Right hindlimb (tissue), 1 donor: ENCODE measurements at regions not wholly inside any gene's neighbourhood (a gene's known extent, or its start where the extent isn't known, plus 50 kb on each side); places are given as distances from the start of the nearest gene placed in this dataset.

Source experiments
- DNase-seq: peaks from one replicate; pipeline ENCODE4 v3.0.0-alpha.2; 2018

DNA sequence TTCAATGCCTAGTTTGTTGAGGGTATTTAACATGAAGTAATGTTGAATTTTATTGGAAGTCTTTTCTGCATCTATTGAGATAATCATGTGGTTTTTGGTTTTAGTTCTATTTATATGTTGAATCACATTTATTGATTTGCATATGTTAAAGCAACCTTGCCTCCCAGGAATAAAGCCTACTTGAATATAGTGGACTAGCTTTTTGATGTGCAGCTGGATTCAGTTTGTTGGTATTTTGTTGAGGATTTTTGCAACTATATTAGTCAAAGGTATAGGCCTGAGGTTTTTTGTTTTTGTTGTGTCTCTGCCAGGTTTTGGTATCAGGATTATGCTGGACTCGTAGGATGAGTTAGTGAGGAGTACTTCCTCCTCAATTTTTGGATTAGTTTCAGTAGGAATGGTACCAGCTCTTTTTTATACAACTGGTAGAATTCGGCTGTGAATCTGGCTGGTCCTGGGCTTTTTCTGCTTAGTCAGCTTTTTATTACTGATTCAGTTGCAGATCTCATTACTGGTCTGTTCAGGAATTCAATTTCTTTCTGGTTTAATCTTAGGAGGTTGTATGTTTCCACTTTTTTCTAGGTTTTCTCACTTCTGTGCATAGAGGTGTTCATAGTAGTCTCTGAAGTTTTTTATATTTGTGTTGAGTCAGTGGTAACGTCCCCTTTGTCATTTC lies 209.8 kb upstream of the RBMS3 start:
- no peak for DNase-seq

DNA sequence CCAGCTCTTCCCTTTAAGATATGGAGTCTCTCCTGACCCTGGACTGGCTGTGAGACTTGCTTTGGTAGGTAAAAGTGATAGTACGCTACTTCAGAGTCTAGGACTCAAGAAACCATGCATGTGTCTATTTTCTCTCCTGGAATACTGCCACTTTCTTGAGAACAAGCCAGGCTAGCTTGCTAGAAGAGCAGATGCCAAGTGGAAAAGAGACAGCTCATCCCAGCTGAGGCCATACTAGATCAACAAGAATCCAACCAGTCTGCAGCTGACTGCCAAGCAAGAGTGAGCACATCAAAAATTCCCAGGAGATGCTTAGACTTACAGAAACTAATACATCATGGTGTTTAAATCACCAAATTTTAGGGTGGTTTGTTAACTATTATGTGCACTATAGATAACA lies 208.3 kb upstream of the RBMS3 start:
- no peak for DNase-seq

DNA sequence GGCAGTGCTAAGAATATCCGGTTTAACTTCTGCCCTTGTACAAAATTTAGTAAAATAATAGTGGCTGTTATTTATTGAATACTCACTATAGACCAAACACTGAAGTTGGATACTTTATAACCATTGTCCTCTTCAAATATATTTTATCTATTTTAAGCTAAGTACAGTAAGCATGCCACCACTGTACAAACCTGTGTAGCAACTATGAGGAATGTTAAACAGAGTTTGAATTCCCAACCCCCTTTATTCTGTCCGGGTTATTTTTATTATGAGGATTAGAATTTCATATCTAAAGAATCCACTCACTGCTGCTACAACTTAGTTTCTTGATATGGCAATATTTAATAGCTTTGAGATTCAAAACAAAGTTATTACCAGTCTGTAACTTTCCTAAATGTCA lies 203.5 kb upstream of the RBMS3 start:
- no peak for DNase-seq

DNA sequence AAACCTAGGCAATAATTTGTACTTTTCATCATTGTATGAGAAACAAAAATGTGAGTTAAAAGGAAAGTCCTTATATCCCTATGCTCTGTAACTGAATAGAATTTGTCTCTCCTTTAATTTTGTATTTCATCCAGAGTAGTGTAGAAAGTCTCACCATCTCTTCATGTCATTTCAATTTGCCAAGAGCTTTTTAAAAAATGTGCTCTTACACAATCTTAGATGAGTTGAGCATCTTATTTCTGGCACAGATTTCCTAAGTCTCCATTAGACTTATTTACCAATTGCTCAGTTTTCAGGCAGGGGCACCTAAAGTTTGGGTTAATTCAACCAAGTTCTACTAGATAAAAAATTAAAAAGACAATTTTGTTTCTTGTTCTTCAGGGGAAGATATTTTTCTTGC lies 201.5 kb upstream of the RBMS3 start:
- DNase-seq = no peak

DNA sequence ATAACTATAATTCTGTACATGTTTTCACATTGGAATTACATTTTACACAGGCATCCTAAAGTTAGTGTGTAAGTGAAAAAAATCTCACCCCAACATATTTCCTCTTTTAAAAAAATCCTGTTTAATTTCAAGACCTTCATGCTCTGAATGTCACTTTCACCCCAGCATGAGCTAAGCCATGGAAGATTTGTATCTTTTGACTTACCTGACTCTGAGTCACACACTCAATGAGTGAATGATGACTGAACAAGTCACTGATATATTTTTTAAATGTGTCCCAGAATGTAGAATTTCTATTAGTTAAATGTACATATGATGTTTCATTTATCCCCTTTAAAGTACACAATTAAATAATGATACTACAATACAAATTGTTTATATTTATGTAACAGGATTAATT lies 199.9 kb upstream of the RBMS3 start:
- no peak for DNase-seq

DNA sequence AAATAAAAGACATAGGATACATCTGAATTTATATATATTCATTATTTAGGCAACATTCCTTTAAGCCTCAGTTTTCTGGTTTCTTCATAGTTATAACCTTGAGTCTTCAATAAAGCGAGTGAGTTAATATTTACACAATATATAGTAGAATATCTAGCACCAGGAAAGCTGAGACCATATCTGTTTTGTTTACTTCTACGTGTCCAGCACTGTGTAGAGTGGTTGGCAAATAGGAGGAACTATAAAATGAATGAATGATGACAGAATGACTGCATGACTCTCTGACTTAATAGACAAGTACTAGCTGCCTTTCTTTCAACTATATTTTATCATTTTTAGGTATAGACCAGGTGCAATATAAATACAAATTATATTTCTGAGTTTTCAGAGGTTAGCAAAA lies 197.8 kb upstream of the RBMS3 start:
- DNase-seq = no peak

DNA sequence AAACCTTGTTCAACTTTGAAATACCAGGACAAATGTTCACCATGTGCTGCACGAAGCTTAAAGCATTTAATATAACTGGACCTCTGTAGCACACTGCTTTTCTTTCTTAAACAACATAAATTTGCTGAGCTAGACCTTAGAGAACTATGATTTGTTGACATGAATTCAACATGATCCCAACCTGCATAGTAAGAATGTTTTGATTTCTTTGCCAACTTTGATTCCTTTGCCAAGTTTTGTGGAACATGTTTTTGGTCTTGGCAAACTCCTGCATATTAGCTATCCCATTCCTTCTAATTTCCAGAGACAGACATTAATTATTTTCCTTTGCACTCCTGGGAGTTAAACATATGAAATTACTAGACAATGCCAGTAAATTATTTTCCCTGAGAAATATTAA lies 197.2 kb upstream of the RBMS3 start:
- no peak for DNase-seq

DNA sequence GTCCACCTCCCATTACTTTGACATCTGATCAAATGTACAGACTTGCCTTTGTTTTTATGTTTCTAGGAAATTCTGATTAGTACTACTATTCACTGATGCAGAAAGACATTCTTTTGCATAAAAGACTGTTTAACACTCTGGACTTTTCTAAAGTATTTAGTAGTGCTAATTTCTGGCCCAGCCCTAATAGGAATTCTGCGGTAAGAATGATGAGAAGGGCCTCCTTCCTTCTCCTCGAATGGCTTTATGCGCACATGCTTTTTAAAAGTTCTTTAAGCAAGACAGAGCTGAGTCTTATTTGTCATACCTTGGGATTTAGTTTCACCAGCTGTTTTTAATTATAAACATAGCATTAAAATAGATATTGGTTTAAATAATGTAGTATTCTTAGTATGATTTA lies 192.3 kb upstream of the RBMS3 start:
- no peak for DNase-seq

DNA sequence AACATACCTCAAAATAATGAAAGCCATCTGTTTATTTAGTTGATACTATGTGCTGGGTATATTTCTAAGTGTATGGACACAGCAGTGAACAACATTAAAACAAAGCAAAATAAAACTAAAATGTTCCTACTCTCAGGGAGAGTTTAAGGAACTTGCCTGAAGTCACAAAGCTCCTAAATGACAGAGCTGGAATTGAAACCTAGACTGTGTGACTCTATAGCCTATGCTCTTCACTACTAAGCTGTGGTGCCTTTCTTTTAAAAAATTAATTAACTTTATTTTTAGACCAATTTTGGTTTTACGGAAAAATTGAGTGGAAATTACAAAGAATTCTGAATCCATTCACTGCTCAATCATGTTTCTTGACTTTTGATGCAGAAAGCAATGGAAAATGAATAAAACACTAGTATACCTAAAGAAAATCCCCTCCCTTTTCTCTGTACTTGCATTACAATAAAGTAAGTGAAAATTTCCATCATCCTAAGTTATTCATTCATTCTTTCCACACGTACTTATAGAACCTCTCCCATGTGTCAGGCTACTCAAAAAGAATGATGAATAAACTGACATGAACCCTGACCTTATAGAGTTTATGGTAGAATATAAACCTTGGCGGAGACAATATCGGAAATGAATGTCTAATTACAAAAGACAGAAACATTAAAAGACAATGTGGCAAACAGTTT lies 189.8 kb upstream of the RBMS3 start:
- no peak for DNase-seq

DNA sequence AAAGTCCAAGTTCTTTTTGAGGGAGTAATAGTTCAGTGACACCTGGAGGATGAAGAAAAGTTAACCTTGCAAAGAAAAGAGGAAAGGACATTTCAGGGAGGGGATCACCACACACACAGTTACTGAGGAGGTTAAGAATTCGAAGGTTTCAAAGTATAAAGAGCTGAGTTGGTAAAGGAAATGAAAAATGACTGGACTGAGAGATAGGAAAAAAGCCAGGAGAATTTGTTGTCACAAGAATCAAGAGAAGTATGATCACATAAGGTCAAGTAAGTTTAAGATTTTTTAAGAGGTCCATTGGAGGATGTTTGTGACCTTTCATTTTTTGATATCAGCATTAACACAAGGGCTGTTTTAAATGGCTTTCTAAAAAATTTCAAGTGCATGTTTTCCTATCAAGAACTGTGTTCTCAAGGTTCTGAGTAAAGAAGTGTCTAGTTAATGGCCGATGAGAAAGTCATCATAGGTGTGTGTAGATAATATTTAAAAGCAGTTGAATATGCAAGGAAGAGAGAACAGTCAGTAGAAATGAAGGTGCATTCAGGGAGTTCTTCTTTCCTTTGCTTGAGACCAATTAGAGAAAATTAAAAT lies 189.2 kb upstream of the RBMS3 start:
- DNase-seq = no peak

DNA sequence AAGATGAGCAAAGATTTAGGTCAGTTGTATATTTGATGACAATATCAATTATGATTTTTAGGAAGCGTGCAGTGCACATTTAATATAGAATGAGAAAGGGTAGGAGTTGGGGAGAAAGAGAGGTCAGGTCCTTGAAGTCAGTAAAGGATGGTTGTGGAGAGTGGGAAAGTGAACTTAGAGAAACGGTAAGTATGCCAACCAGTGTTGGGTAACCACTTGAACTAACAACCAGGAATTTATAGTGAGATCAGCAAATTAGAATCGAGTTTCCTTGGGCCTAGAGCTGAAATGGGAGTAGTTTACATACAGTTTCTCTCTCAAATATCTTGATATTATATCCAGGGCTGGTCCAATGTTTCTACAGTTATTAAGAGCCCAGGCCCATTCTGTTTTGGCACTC lies 188.5 kb upstream of the RBMS3 start:
- no peak for DNase-seq

DNA sequence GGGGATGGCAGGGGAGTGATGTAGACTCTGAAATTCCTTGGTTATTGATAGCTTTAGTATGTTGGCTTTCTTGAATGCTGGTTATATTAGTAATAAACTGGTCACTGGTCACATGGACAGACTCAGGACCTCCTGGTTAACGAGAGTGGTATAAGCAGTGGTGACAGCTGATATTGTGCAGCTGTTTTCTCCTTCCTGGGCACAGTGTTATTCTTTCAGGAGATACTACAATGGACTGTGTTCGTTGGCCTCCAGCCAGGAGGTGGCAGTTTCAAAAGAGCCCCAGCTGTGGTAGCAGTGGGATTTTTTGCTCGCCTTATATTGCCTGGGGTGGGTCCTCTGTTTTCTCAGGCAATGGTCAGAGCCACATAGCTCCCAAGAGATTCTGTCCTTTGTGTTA lies 181.6 kb upstream of the RBMS3 start:
- peak; percentile 20 for DNase-seq

DNA sequence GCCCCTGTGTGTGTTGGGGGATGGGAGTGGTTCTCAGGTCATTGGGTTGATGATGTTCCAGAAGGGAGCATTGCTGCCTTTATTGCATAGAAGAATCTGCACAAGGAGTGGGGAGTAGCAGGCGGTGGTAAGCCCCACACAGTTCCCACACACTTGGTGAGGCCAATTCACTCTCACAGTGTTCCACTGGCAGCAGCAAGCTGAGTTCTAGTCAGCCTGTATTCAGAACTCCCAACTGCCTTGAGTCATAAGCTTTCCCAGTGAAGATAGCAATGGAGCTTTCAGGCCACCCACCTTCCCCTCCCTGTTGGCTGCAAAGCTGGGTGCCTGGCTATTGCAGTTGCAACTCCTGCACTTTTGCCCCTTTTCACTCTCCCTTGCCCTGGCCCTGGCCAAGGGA lies 181.1 kb upstream of the RBMS3 start:
- no peak for DNase-seq

DNA sequence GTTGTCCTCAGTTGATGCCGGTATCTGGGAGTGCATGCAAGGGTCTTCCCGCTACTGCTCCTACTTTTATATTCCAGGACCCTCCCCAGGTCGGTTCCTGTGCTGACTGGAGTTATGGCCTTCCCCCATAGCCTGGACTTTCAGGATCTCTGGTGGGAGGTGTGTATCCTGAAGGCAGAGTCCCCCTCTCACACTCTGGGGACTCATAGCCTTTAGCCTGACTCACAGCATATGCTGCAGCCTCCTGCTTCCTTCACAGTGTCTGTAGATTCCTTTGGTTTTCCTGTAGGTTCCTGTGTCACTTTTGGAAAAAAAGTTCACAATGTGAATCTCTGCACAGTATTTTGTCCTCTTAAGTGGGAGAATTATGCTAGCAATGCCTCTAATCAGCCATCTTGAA lies 180.6 kb upstream of the RBMS3 start:
- no peak for DNase-seq

DNA sequence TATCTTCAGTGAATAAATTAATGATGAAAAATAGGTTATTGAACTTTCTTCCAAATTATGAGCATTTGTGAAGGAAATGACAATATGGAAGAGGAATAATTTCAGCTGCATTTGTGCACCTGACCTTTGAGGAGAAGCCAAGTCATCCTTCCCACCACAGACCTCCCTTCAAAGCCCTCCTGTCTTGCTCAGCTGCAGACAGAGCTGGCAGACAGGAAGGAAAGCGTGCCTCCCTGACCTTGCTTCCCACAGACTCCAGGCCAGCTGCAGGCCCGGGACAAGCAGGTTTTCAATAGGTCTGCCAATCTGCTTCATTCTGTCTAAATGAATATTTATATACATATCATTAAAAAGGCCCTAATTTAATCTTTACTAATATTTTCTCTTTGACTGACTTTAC lies 152.9 kb upstream of the RBMS3 start:
- no peak for DNase-seq

DNA sequence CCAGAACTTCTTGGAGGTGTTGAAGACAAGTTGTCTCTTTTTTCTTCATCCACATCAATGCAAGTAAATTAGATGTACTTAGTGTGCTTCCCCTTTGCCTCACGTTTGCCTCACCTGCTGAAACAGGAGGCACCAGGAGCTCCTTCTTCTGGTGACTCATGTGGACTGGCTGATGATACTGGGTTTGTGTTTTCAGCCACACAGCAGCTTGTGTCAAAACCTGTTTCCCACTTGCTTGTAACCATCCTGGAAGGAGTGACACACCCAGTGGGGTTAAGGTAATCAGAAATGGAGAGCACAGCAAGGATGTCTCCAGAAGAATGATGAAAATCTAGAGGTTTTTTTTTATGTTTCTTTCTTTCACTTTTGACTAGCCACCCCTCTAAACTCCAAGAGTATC lies 143.3 kb upstream of the RBMS3 start:
- DNase-seq = no peak

DNA sequence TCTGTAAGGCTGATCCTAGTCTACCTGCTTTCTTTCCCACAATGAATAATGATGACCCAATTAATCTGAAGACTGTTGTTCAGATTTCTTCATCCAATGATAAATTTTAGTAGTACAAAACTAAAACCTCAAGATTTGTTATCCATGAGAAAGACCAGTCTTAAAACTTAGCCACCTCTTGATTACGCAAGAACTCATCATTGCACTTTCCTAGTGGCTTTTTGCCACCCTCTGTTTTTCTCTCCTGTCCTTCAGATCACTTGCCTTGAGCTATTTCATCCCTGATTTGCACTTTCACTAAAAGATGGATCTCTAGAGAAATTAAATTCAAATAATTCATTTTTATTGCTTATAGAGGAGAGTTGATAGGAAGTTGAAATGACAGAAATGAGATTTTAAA lies 142.7 kb upstream of the RBMS3 start:
- no peak for DNase-seq

DNA sequence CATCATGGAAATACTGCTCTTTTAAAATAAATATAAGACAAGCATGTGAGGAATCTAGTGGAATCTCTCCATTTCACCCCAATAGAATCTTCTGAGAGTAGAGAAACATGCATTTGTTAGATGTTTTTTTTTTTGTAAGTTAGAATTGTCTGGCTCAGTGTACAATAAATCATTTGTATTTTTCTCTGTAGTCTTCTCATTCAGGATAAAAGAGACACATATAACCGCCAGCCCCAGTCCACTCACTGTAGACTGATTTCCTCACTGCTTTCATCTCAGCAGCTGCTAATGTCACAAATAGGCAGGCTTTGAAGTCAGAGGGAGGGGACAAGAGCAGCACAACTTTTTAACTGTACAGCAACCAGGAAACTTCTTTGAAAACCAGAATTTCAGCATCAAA lies 140.2 kb upstream of the RBMS3 start:
- DNase-seq = peak; percentile 29

DNA sequence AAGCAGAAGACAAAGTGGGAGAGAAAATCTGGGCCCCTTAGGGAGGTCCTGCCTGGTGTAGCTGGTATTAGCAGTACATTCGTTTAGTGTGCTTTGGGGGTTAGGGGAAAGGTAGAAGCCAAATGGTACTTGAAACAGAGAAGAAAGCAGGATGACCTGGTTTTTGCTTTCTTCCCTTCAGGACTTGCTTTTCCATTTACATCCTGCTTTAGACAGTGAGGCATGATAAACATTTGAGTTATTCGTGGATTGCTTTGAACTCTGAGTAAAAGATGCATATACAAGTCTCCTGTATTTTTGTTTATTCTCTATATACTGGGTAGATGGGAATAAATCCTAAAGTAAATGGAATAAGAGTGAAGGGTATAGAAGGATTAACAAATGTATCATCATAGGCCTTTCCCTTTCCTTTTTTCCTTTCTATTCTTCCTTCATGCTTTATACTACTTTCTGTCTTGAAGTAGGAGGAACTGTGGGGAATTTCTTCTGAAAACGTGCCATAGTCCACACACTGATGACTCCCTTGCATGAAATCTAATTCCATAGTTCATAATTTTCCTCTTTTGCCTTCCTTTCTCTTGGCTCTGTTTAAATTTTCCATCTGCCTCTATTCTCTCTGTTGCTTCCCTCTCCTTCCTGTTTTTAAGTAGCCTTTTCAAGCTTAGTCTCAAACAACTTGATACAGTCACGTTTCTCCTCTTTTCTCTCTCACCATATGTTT lies 139.5 kb upstream of the RBMS3 start:
- peak; percentile 29 for DNase-seq

DNA sequence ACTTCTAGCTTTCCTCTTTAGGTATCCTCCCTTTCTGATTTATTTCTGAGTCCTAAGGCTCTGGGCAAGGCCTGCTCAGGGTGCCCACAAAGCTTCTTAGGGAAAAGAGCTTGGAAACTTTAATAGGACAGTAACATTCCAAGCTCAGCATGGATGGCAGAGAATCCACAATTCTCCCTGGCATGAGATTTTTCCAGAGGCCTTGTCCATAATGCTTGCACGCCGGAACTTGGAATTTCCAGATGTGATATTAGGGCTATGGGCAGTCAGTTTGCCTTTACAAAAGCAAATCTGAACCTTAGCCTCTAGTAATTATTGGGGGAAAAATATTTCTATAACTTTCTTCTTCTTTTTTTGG lies 139.0 kb upstream of the RBMS3 start:
- peak; percentile 24 for DNase-seq

DNA sequence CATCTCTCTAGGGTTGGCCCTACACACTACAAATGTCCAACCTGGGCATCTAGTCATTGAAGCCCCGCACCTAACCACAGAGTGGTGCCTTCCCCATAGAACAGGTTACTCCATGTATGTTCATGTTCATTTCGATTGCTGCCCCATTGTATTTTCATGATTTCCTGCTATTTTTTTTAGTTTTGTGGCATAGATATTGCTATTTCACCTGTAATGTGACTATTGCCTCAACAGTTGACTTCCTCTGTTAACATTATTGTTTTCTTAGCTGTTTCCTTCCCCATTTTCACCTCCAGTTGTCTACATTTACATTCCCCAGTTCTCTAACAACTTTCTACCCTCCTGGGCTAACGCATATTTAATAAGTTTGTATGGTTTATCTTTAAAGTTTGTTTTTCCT lies 137.7 kb upstream of the RBMS3 start:
- no peak for DNase-seq

DNA sequence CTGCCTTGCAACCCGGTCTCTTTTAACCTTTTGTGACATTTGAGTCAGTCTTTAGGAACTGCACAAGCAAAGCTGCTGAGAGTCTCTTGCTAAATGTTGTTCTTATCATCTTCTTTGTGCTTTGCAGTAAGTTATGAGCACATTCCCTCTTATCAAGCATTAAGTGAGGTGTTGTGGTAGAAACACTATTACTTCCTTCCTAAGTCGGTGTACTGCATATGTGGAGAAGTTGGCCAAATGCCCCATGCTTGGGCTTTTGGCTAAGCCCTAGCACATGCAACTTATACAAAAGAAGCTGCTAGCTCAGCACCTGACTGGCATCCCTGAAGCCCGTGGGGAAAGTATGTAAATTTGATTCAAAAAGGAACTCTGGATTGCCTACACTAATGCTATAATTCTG lies 136.5 kb upstream of the RBMS3 start:
- DNase-seq = no peak

DNA sequence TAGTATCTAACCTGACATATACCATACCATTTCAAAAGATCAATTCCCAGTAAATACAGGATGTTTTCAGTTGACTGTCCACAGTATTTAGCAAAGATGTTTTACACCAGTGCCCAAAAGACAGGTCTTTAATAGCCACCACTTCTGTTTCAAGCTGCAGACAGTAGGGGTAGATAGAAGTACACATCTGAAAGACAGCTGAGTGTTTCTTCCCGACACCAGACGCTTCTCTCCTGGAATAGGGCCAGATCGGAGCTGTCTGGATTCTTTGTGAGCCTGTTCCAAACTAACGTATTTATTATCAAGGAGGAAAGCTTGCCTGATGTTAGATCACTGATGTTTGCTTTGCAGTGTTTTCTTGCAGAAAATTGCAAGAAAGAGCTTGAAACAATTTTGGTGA lies 136.1 kb upstream of the RBMS3 start:
- peak; percentile 70 for DNase-seq

DNA sequence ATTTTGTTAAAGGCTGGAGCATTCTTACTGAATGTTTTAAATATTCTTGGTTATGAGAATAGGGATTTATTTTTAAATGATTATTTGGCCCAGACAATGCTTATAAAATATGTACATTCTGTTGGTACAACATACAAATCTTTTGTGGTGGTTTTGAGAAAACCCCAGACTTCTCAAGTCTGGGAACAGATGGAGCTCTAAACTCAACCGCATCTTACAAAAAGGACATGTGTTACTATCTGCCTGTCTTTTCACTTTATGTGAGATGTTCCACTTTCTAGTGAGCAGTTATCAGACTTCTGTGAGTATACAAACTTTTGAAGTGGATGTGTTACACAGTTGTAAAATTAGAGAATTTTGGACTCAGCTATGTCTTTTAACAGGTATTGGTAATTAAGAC lies 135.5 kb upstream of the RBMS3 start:
- DNase-seq = no peak
